LHCN-M2 (cell line): ENCODE measurements at regions not wholly inside any gene's neighbourhood (a gene's known extent, or its start where the extent isn't known, plus 50 kb on each side); places are given as distances from the start of the nearest gene placed in this dataset.

ENCODE experiments used
- DNase-seq: peaks from one replicate; pipeline ENCODE4 v3.0.0-alpha.2; 2012; ENCODE audit warnings: low read depth

- DNase-seq = no peak
Measured at GRCh38 chr3:188060264-188060835, 93.6 kb upstream of the LPP start.

DNA sequence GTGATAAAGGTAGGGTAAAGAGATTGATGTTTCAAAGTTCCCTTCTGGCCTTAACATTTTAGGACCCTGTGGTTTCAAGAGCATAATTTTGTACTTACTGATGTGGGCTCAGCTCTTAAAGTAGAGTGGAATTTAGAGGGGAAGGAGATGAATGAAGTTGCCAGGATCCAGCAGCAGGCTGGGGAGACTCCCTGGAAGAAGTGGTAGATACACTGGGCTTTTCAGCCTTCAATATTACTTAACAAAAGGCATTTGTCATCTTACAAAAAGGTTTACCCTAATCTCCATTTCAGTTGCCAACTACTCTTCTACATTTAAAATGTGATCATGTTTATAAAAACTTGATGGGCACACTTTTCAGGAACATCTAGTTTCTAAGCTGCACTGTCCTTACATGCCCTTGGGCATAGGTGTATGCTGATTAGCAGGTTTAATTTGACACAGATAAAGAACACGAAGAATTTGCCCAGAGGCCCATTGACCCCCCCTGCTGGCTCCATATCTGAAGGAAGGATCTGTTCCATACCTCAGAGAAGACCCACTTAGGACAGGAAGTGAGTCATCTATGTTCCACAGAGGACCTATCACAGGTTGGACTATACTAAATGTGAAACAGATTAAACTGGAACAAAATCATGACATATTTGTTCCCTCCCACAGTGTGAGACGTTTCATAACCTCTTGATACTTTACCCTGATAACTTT, 93.0 kb upstream of the LPP start:
- peak; percentile 54 for DNase-seq

DNA sequence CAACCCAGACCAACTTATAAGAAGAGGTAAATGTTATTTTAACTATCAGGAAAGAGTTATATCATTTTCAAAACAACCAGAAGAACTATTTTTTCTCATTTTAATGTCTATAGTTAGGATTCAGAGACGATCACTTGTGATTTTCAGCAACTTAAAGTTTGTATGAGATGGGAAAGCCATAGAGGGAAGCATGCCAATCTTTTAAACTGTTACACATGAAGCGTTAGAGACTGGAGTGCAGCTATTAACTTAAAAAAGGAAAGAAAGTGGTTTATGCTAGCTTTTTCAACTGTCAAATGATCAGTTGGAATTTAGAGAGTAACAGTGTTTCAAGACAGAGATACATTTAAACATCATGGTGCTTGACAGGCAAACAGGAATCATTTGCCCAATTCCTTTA, 91.7 kb upstream of the LPP start:
- DNase-seq = no peak

DNA sequence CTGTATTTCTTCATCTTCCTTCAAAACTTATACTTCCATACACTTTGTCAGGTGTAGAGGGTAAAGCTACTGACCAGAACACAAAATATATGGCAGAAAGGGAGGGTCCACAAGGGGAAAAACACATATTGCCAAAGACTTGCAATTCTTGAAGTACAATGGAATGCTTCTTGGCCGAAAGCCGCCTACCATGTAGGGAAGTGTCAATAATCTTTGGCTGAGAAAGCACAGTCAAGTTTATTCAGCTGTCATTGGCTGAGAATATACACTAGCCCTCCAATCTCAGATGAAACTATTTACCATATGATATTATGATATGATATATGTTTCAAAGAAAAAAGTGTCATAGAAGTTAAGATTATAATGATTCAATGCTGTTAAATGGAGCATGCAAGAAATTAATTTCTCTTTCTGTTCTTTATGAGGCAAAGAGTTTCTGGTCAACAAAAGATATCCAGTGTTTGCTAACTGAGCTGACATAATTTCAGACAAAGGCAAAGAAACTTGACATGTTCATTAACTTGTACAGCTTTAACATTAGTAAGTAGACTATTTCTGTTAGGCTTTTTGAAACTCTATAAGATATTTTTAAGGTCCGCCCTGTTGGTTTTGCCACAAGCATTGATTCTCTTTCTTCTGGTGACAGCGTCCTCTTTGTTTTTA, 89.0 kb upstream of the LPP start:
- no peak for DNase-seq

GRCh38 chr3:188066141-188066540, 87.8 kb upstream of the LPP start:
- no peak for DNase-seq

DNA sequence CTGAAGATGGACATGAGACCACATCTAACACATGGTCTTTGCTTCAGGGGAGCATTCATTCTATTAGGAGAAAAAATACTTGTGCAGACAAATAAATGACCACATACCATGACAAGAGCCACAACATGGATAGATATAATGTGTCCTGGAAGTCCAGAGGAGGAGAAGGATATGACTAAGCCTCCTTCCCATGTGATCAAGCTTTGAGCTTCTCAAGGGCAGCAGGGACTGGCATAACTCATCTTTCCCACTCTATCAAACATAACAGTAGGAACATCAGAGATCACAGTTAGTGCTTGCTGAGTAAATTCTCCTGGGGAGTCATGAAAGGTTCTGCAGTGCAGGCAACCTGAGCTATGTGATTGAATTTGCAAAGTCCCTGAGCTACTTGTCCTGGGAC, 86.0 kb upstream of the LPP start:
- peak; percentile 87 for DNase-seq

GRCh38 chr3:188068342-188068741, 85.6 kb upstream of the LPP start:
- no peak for DNase-seq

DNA sequence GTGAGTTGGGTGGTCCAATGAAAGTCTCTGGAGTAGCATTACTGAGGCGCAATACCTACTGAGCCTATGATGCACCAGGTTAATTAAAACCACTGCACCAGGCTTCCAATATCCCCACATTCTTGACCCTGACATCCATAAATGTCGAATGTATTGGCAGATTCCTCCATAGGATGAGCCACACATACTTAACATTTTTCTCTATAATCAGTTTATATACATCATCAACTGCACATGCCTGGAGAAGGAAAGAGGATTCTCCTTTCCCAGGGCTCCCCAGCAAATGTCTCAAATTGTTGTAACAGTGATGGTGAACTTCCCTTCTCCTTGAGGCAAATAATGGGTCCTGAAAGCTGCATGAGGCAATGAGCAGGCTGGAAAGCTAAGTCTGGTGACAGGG, 82.3 kb upstream of the LPP start:
- DNase-seq = no peak

DNA sequence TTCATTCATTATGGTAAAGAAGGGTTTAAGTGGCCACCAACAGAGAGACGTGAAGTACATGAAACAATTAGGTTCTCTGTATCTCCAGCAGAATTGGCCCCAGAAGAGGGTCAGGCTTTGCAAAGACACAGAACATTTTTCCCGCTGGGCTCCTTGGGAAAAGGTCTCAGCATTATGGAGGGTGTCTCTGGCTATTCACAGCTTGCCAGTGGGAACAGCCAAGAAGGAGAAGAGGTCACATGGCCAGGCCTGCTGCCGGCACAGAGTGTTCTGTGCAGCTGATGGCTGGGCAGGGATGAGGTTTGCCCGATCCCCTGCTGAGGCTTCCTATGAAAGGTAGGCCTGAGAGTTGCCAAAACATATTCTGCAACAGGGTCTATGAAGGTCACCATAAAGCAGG, 77.8 kb upstream of the LPP start:
- no peak for DNase-seq

GRCh38 chr3:188077160-188077799, 76.7 kb upstream of the LPP start:
- peak; percentile 90 for DNase-seq

DNA sequence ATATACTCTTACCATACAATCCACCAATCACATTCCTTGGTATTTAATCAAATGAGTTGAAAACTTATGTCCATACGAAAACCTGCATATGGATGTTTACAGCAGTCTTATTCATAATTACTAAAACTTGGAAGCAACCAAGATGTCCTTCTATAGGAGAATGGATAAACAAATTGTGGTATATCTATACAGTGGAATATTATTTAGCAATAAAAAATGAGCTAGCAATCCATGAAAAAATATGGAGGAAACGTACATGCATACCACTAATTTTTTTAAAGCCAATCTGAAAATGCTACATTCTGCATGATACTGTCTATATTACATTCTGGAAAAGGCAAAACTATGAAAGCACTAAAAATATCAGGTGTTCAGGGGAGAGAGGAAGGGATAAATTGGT, 73.9 kb upstream of the LPP start:
- no peak for DNase-seq

DNA sequence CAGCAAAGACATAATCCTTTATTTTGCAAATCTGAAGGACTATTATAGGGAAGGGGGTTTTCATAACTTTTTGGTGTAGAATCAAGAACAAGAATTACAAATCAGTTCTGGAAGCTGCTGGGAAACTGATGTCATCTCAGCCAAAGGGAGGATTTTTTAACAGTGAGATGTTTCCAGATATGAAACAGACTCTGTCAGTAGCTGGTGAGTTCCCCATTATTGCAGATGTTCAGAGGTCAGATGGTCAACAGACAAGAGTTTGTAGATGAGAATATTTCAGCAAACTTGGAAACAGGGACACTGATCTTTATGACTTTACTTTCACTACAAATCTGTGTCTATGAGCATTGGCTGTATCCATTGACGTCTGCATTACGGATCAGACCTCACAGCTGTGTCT, 71.9 kb upstream of the LPP start:
- no peak for DNase-seq

DNA sequence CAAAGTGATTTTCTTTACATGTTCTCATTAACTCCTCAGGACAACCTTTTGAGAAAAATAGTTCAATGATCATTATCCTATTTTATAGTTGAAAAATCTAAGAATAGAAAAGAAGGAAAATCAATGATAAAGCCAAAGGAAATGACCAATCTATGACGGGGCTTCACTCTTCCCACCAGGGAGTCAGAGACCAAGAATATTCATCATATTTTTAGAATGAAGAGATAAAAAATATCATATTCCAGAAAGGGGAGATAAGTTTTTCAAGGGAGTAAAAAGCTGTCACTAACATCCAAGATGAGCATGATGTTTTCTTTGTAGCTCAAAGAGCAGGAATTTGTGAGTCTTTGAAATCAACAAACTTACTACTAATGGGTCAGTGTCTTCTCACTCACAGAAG, 71.5 kb upstream of the LPP start:
- no peak for DNase-seq

DNA sequence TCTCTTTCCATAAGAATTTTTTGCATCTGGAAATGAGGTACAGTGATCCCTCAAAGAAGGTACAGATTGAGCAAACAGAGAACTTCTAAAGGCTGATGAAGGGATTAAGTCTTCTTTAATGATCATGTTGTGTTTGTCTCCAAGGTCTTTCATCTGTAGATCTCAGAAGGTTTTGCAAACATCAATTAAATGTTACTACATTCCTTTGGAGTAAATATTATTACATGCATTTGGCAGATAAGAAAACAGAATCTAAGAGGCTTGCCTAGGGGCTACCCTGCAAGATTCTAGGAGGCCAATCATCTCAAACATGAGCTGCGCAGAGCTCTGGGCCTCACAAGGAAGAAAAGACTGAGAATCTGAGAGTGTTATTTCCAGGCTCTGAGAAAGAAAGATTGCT, 70.9 kb upstream of the LPP start:
- DNase-seq = no peak

DNA sequence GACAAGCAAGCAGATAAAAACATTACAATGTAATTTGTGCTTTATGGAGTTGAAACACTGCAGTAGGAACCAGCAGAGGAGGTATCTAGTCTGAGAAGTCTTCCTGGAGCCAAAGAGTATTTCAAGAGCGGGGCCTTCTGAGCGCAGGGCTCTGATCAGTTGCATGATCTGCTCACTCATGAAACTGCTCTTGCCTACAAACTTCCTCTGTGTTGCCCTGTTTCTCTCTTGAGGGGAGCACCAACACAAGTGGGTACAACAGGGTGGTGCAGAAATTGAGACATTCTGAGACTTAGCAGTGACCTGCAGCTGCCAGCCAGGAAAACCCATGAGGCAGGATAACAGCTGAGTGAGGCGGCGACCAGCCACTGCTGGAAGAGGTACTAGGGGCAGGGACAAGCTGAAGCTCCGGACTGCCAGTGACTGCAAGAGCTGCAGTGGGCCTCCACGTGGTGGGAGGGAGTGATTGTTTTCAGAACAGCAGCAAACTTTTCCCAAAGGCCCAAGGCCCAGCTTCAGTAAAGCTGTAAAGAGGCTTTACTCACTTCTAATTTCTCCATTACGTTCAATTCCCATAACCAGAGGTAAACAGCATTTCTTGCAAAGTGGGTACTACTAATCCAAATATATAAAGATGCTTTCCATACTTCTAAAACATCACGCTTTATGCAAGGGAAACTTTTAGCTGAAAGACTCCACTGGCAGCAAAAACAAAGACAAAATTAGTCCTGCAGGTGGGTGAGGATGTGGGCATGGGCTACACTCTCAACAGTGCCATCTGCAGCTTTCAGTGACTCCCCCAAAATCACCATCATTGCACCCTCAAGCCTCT, 69.0 kb upstream of the LPP start:
- DNase-seq = no peak

- no peak for DNase-seq
Measured at GRCh38 chr3:188085584-188086560, 68.1 kb upstream of the LPP start.

- DNase-seq = no peak
Measured at GRCh38 chr3:188088948-188089685, 64.8 kb upstream of the LPP start.

DNA sequence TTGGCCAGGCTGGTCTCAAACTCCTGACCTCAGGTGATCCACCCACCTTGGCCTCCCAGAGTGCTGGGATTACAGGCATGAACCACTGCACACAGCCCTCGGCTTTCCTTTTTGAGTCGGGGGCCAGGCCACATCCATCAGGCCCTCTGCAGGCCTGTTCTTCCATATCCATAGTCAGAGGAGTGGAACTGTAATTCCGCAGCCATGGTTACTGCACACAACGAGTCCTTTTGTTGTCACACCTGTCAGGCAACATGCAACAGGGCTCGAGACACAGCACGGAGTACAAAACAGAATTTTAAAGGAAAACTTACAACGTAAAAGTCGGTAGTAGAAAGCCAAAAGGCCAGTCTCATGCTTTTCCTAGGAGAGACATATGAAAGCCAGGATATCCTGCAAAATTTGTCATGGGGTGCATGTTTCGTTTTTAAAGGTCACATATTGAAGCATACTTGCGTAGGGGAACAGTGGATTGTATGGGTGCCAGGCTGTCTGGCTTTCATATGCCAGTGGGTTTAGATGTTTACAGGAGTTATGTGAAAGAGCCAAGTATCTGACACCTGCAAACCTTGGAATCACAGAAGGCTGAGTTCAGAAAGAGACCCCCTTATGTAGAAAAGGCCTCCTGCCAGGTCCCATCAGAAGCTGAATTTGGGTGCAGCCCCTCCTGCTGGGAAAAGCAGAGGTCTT, 63.2 kb upstream of the LPP start:
- DNase-seq = no peak

DNA sequence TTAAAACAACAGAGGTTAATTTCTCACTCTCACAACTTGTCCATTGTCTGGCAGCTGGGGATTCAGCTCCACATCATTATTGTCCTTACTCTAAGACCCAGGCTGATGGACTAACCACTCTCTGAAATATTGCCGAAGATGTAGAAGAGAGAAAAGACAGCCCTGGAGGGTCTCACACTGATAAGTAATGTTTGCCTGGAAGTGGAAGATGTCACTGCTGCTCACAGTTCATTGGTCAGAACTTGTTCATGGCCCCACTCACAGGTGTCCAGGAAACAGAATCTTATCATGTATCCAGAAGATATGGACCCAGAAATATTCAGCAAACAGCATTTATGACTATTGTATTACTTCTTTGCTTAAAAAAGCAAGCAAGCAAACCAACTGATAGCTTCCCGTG, 62.2 kb upstream of the LPP start:
- DNase-seq = no peak
